ENCODE measurements at regions not wholly inside any gene's neighbourhood (a gene's known extent, or its start where the extent isn't known, plus 50 kb on each side); places are given as distances from the start of the nearest gene placed in this dataset.
"Not testable (repeated sequence)": the region's sequence is repeated elsewhere in the genome, so short reads cannot be mapped to it uniquely, and the experiment has no call there.

DNA sequence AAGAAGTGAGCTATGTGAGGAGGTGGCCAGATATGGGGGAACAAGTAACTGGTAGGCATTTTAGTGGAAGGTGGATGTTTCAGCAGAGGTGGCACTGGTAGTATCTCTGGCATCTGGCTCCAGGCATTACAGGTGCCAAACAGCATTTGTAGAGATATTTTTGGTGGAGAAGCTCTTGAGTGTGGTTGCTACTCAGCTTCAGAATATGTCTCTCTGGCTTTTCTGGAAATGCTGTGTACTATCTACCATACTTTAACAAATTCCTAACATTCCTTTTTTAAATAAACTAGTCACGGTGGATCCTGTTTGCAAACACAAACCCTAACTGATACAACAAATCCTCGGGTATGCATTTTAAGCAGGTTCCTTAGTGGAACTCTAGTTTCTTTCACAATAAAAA, 128.0 kb downstream of the BARX2 start:
- no peak for DNase-seq

- DNase-seq, result no peak
Observed at GRCh38 chr11:129505266-129505665, 129.6 kb downstream of the BARX2 start.

- DNase-seq, result no peak
Observed at GRCh38 chr11:129508163-129508562, 132.5 kb downstream of the BARX2 start.

- DNase-seq, result no peak
Observed at GRCh38 chr11:129528296-129528695, 152.6 kb downstream of the BARX2 start.

DNA sequence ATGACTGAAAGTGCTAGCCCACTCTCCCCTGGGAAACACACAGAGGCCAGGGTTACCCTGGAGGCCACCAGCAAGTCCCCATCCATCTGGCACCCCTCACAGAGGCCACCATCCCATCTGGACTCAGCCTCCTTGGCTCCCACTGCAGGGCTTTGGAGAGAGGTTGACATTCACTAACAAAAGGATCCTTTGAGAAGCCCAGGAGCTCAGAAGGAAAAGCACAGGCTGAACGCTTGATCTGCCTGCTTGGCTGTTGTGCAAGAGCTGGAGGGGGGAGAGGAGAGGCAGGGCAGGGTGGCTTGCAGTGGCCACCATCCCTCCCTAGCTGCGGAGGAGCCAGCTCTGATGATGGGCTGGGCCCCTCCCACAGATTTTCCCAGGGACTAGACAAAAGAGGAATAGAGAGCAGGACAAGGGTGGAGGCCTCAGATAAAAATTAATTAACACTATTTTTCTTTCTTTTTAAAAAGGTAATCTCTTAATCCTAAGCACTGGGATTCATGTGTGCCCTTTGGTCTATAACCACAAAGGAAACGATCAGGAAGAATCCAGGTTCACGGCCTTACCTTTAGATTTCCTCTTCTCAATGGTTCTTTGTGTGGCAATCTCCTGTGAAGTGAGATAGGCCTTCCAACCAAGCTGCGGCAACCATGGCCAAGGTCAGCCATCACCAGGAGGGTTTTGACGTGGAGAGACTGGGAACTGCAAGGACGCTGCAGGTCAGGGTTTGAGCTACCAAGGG, 154.7 kb downstream of the BARX2 start:
- DNase-seq, result no peak

DNA sequence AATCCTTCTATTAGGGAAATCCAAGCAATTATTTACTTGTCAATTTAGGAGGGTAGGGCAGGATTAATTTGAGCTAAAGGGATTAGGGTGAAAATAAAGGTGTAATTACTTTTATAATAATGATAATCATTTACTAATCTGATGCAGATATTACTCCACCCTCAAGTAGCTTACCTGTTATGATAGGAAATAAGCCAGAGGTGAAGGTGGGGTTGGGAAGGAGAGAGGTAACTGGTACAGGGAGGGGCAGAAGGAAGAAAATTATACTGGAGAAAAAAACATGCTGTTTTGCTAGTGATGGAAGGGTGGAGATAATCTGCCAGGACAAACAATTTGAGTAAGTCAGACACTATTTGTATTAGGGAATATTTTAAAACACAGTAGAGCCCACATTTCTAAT, 157.7 kb downstream of the BARX2 start:
- no peak for DNase-seq

DNA sequence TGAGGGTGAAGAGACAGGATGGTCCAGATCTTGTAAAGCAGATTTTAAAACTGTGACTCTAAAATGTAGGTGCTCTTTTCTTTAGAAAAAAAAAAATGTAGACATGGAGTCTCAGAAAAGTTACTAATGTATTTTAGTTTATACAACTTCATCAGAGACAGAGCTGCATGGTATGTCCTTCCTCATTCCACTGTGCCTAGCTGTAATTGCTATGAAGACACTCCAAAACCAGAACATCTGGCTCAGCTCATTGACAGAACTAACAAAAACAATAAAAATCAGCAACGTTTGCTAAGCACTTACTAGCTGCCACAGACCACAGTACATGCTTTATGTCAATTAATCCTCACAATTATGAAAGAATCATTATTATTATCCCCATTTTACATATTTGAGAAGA, 160.7 kb downstream of the BARX2 start:
- no peak for DNase-seq

DNA sequence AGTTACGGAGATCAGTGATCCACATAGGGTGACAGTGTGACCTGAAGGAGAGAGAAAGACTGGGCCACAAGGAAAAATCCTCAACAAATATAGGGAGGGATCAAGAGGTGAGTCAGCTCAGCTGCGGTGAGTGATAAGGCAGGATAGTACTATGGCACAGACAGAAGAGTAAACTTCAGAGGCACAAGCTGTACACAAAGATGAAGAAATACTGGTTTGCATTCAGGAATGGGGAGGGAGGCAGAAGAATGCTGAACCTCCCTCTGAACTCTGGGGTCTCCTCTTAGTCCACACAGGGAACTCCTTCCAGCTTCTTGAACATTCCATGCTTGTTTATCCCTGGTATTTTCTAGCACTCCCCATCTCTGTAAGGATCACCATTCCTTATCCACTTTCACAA, 162.7 kb downstream of the BARX2 start:
- DNase-seq, result no peak

DNA sequence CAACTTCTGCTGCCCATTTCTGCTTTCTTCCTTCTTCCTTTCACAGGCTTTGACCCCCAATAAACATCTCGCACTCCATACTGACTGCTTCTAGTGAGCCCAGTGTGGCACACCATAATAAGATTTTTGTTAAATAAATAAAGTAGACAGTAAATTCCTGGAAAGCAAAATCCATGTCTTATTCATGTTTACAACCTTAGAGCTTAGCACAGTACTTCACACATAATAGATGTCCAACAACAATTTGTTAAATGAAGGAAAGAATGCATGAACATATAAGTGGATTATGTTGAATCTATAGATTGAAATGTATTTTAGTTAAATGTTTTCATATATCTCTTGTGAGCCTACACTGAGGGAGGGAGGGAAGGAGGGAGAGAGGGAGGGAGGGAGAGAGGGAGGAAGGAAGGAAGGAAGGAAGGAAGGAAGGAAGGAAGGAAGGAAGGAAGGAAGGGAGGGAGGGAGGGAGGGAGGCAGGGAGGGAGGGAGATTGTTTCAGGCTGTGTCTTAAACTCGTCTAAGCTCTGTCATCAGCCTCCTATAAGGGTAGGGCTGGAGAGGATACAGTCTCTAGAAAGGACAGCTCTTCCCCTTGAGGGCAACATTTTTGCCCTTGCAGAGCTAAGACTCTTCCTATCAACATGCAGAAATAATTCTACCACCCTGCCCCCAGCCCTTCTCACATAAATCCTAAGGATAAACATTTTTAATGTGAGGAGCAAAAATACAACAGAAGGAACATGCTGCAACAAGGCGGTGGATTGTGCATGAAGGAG, 168.1 kb downstream of the BARX2 start:
- no peak for DNase-seq

DNA sequence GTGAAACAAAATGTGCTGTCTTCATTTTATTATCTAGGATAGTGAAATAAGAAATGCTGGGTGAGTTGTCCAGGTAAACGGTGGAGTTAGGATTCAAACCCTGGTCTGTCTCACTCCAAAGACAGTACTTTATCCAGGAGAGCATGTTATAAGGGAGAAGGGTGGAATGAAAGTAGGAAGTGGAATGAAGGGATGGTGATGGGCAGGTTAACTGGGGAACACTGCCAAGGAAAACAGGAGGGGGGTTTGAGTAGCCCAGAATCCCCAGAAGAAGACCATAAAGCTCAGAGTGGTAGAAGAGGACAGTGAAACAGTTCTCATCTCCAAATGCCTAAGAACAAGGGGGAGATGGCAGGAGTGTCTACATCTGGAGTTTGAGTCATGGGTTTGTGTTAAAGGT, 169.0 kb downstream of the BARX2 start:
- DNase-seq, result no peak

- no peak for DNase-seq
Observed at GRCh38 chr11:129546266-129546665, 170.6 kb downstream of the BARX2 start.

DNA sequence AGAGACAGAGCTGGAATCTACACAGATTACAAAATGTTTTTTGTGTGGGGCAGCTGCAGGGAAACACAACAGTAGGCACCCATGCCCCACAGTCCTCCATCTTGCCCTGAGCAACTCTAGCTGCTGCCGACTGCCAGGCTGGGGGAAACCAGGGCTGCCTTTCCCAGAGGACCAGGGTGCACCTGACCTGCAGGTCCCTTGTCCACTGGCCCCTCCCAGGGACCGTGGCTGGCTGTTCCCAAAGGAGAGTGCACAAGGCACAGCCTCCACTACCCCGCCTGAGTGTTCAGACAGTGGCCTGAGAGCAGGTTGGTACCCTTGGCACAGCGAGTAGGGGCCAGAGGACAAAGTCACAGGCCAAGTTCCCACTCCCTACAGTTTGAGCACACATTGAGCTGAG, 181.8 kb downstream of the BARX2 start:
- no peak for DNase-seq

DNA sequence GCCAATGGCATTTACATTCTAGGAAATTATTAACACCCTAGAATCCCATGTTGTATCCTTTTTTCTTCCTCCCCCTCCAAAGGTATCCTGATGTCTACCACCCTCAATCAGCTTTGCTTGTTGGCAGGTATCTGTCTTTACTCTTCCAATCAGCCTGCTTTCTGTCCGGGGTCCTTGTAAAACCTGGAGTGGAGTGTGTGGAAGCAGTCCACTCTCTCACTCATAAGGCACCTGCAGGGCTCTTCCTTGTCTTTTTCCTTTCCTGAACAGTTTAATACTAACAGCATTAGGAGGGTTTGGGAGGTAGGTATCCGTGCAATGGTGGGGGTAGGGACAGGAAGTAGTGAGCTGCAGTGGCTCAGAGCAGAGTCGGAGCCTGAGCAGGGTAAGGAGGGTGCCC, 193.4 kb downstream of the BARX2 start:
- DNase-seq, result no peak

DNA sequence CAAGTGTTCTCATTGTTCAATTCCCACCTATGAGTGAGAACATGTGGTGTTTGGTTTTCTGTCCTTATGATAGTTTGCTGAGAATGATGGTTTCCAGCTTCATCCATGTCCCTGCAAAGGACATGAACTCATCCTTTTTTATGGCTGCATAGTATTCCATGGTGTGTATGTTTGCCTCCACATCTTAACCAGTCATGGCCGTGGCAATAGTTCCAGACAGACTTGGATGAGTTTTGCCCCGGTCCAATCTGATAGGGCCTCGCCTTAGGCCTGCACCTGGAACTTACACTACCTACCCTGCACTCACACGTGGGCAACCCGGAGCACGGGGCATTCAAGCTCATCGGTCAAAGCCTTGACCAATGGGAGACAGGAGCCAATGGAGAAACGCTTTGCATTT, 197.0 kb downstream of the BARX2 start:
- not testable (repeated sequence) for DNase-seq

DNA sequence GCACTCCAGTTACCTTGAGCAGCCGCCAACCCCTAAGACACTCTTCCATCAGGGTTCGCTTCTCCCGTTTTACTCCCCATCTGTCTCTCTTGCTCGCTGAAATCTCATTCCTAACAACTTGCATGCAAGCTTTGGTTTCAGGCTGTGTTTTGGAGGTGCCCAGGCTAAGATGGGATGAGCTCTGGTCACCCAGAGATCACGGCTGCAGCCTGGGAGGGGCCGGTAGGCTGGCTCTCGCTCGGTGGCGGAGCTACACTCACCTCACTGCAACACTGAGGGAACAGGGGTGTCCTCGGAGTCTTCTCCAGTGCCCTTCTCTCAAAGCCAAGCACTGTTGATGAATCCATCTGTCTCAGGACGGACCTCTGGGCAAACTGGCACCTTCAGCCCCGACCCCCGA, 197.5 kb downstream of the BARX2 start:
- DNase-seq, result no peak

GRCh38 chr11:129574431-129574830, 198.8 kb downstream of the BARX2 start:
- DNase-seq, result no peak

GRCh38 chr11:129576652-129577051, 201.0 kb downstream of the BARX2 start:
- DNase-seq, result no peak

- DNase-seq, result no peak
Observed at GRCh38 chr11:129578006-129578405, 202.4 kb downstream of the BARX2 start.

DNA sequence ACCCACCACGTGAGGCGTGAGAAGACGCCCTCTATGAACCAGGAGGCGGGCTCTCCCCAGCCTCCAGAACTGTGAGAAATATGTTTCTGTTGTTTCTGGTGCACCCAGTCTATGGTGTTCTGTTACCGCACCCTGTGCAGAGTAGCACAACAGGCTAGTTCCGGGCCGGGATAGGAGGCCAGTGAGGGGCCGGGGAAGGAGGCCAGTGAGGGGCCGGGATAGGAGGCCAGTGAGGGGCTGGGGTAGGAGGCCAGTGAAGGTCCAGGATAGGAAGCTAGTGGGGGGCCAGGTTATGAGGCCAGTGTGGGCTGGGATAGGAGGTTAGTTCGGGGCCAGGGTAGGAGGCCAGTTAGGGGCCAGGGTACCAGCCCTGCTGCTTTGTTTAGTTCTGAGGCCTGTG, 204.6 kb downstream of the BARX2 start:
- no peak for DNase-seq

DNA sequence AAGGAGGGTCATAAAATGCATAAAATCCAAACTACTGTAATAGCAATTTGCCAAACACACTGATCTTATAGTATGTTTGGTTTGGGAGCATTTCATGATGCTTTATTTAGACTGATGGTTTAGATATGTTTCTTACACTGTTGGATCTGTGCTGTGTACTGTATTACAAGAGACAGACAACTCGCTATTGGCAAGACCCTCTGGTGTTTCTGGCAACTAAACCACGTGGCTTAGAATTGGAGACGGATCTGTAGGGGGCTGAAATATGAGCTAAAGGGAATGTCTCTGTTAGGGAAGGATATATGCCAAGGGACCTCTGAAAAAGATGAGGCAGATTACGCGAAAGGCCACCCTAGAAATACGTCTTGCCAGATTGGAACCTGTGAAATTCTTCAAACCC, 208.7 kb downstream of the BARX2 start:
- DNase-seq, result no peak

DNA sequence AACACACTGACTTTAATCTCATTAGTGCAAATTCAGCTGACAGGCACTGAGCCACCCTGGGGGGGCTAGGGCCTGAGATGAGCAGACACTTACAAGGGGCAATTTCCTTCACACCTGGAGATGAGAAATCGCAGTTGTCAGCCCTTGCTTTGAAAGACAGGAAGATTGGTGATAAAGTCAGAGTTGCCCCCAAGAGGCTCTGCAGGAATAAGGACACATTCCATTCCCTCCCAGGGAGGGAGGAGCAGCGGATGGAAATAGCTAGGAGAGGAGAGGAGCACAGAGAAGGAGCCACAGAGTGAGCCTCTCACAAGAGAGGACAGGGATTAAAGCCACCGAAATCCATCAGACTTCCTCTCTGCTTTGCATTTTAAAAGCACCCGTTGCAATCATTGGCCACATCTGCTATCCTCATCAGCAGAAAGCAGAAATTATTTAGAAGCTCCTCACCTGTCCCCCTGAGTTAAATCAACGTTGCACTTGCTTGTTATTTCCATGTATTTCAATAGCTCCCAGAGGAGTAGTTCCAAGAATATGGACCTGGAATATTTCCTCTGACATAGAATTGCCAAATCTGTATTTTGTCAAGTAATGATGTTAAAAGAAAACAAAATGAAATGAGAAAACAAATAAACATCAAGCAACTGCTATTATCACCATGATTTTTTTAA, 213.7 kb downstream of the BARX2 start:
- DNase-seq, result no peak

- DNase-seq, result no peak
Observed at GRCh38 chr11:129590030-129590752, 214.5 kb downstream of the BARX2 start.
